HL-60 (cell line): ENCODE measurements at regions not wholly inside any gene's neighbourhood (a gene's known extent, or its start where the extent isn't known, plus 50 kb on each side); places are given as distances from the start of the nearest gene placed in this dataset.

Experiments used
- DNase-seq, 2 experiments: peaks; one replicate each; pipeline ENCODE4 v3.0.0-alpha.2; 2010 to 2020; ENCODE audit warnings: low read depth in 1 of 2, low spot score in 1 of 2
- H3K27ac ChIP-seq: fragments of 250-450 bp; sonication (Bioruptor Pico); replicated peaks from 2 replicates; pipeline ENCODE4 v1.5.1; 2020; ENCODE audit warnings: mild to moderate bottlenecking, moderate library complexity
- H3K27me3 ChIP-seq: fragments of 250-450 bp; sonication (Bioruptor Pico); 2 replicates; pipeline ENCODE4 v1.5.1; 2021; ENCODE audit warnings: mild to moderate bottlenecking, moderate library complexity; ENCODE audit not compliant: insufficient read depth, poor library complexity, severe bottlenecking
- H3K4me3 ChIP-seq: replicated peaks from 2 replicates; pipeline ENCODE4 v1.5.1; 2011; ENCODE audit warnings: mild to moderate bottlenecking, control low read depth, low read length; ENCODE audit not compliant: insufficient read depth
- CTCF ChIP-seq: IDR thresholded peaks from one replicate; pipeline ENCODE4 v1.5.1; 2011; ENCODE audit warnings: low read length, control low read depth, inconsistent platforms; ENCODE audit not compliant: insufficient read depth
- GABPA ChIP-seq: IDR thresholded peaks from 2 replicates; pipeline ENCODE4 v1.6.1; 2012; ENCODE audit warnings: low read depth
- POLR2AphosphoS5 ChIP-seq: IDR thresholded peaks from 2 replicates; pipeline ENCODE4 v1.6.1; 2012; ENCODE audit warnings: low read depth
- REST ChIP-seq: IDR thresholded peaks from 2 replicates; pipeline ENCODE4 v1.6.1; 2012; ENCODE audit warnings: low read depth; ENCODE audit not compliant: insufficient replicate concordance
- SPI1 ChIP-seq: IDR thresholded peaks from 2 replicates; pipeline ENCODE4 v1.6.1; 2012; ENCODE audit warnings: low read depth, mild to moderate bottlenecking, borderline replicate concordance

GRCh38 chr9:28423255-28423654 lies 850.0 kb upstream of the C9orf72 start:
- no peak for DNase-seq
- H3K27ac ChIP-seq, result no peak overlapping the region
- TF ChIP-seq POLR2AphosphoS5, result no peak
- TF ChIP-seq CTCF, result no peak
- no peak for TF ChIP-seq REST
- TF ChIP-seq GABPA, result no peak
- TF ChIP-seq SPI1, result no peak
- no peaks in the 10 kb centered on the region for H3K27me3 ChIP-seq
- H3K4me3 ChIP-seq, result no peak overlapping the region

GRCh38 chr9:28435456-28435855 lies 862.2 kb upstream of the C9orf72 start:
- no peaks in the 10 kb centered on the region for H3K27me3 ChIP-seq
- no peak overlapping the region for H3K4me3 ChIP-seq
- no peak overlapping the region for H3K27ac ChIP-seq
- no peak for DNase-seq
- TF ChIP-seq SPI1 (no peak), POLR2AphosphoS5 (no peak), CTCF (no peak), REST (no peak), GABPA (no peak)

- no peak for DNase-seq
- TF ChIP-seq GABPA (no peak), SPI1 (no peak), POLR2AphosphoS5 (no peak), CTCF (no peak), REST (no peak)
- Histone ChIP-seq H3K27ac (no peak overlapping the region), H3K4me3 (no peak overlapping the region), H3K27me3 (no peaks in the 10 kb centered on the region)
These were observed 866.4 kb upstream of the C9orf72 start for GRCh38 chr9:28439688-28440087.
